IMR-90 (cell line): ENCODE measurements at regions not wholly inside any gene's neighbourhood (a gene's known extent, or its start where the extent isn't known, plus 50 kb on each side); places are given as distances from the start of the nearest gene placed in this dataset.

Experiments used
- BHLHE40 ChIP-seq: fragments of 150-350 bp; IDR thresholded peaks from 2 replicates; pipeline ENCODE4 v1.6.1; 2016; ENCODE audit warnings: mild to moderate bottlenecking, low read depth, low read length
- CHD1 ChIP-seq: IDR thresholded peaks from 2 replicates; pipeline ENCODE4 v1.6.1; 2012; ENCODE audit warnings: low read depth, low read length, improper control_type of control experiment
- POLR2A ChIP-seq: IDR thresholded peaks from 2 replicates; pipeline ENCODE4 v1.6.1; 2012; ENCODE audit warnings: mild to moderate bottlenecking, low read depth, low read length
- SMC3 ChIP-seq: fragments of 150-350 bp; IDR thresholded peaks from 2 replicates; pipeline ENCODE4 v1.6.1; 2016; ENCODE audit warnings: low read depth, mild to moderate bottlenecking, antibody characterized with exemption, low read length, moderate library complexity
- TF ChIP-seq, protein P1 (sequence below): conservative IDR thresholded peaks from 2 replicates; pipeline ENCODE4 v1.5.1; 2012; ENCODE audit warnings: mild to moderate bottlenecking, low read depth, low read length, improper control_type of control experiment

DNA sequence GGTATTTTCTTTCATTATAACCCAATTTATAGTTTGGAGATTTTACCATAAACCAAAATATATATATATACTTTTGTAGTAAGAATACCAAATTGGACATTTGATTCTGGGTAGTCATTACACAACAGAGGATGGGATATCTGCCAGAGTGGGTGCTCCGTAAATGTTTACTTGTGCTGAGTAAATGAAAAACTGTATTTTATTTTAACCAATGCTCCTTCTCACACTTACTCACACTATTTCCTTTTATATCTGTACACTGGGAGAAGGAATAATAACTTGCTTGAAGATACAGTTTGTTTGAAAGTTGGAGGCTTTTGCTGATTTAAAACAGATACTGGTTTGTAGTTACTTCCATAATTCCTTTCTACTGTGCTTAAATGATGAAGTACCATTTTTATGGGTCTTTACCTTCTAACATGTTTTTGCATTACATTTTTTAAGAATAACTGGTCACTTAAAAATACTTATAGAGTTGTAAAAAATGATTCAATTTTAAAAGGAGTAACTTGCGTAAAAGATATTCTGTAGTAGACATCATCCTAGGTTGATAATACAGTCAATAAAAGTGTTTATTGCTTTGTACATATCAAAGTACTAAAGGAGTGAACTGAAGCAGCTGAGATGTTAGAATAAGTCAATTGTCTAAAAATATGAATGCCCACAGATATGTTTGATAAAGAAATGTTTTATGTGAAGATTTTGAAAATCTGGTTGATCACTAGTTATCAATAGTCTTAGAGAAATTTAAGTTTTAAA is 411.7 kb downstream of the UTRN start:
- TF ChIP-seq, protein P1, sequence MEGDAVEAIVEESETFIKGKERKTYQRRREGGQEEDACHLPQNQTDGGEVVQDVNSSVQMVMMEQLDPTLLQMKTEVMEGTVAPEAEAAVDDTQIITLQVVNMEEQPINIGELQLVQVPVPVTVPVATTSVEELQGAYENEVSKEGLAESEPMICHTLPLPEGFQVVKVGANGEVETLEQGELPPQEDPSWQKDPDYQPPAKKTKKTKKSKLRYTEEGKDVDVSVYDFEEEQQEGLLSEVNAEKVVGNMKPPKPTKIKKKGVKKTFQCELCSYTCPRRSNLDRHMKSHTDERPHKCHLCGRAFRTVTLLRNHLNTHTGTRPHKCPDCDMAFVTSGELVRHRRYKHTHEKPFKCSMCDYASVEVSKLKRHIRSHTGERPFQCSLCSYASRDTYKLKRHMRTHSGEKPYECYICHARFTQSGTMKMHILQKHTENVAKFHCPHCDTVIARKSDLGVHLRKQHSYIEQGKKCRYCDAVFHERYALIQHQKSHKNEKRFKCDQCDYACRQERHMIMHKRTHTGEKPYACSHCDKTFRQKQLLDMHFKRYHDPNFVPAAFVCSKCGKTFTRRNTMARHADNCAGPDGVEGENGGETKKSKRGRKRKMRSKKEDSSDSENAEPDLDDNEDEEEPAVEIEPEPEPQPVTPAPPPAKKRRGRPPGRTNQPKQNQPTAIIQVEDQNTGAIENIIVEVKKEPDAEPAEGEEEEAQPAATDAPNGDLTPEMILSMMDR: no peak
- TF ChIP-seq SMC3 (no peak), POLR2A (no peak), CHD1 (no peak), BHLHE40 (no peak)
